ENCODE measurements at regions not wholly inside any gene's neighbourhood (a gene's known extent, or its start where the extent isn't known, plus 50 kb on each side); places are given as distances from the start of the nearest gene placed in this dataset.

DNA sequence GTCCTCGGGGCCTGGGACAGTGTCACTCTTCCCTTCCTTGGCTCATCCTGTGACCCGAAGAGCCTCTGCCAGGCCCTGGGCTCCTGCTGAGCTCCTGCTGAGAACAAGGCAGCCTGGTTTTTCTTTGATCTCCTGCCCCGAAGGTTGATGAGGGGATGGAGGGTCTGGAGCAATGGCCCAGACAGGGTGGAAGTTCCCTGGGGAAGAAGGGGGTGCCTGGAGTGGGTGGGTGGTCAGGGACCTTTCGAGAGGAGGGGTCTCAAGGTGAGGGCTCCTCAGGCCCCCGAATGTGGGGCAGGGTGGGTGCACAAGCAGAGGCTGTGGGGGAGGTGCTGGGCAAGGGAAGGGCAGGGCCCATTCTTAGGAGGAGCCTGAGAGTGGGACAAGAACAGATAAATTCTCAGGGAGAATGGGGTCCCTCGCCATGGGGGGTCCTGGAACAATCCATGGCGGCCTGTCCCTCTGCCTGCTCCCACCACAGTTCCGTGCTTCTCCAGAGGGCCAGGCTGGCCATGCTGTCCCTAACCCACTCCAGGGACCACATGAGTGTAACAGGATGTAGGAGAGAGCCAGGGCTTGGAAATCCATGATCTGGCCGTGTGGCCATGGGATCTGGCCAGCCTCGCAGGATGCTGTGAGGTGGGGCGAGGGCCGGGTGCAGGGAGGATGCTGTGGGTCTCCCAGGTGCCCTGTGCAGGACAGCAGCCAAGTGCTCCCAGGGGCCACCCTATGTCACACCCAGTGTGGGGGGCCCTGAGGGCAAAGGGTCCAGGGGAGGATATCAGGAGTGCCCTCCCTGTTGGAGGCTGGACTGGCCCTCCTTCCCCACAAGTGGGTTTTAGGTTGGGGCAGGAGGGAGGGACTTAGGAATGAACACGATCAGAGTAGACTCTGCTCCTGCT, 128.5 kb upstream of the LPCAT1 start:
- intact Hi-C loops (cut with DNase I), result no loop called here
- Histone ChIP-seq H3K36me3 (no peaks in the 10 kb centered on the region), H3K27ac (replicated peaks in 1 of 4) (no peak overlapping the region), H3K9me3 (no peaks in the 10 kb centered on the region), H3K4me1 (peaks cover 10 to 19% (median 15%) of the 10 kb centered on the region in 4 donors), H3K4me3 (no peak overlapping the region), H3K27me3 (peaks cover 0 to 85% (median 15%) of the 10 kb centered on the region in 4 donors)
- TF ChIP-seq, protein P1, sequence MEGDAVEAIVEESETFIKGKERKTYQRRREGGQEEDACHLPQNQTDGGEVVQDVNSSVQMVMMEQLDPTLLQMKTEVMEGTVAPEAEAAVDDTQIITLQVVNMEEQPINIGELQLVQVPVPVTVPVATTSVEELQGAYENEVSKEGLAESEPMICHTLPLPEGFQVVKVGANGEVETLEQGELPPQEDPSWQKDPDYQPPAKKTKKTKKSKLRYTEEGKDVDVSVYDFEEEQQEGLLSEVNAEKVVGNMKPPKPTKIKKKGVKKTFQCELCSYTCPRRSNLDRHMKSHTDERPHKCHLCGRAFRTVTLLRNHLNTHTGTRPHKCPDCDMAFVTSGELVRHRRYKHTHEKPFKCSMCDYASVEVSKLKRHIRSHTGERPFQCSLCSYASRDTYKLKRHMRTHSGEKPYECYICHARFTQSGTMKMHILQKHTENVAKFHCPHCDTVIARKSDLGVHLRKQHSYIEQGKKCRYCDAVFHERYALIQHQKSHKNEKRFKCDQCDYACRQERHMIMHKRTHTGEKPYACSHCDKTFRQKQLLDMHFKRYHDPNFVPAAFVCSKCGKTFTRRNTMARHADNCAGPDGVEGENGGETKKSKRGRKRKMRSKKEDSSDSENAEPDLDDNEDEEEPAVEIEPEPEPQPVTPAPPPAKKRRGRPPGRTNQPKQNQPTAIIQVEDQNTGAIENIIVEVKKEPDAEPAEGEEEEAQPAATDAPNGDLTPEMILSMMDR (IDR thresholded peaks at IDR 0.05), result no peak
- no peak for TF ChIP-seq POLR2A (IDR thresholded peaks at IDR 0.05; ENCODE audit: low read depth)
- TF ChIP-seq EP300 (IDR thresholded peaks at IDR 0.05), result no peak
- TF ChIP-seq POLR2AphosphoS5 (IDR thresholded peaks at IDR 0.05), result no peak
- no peak for DNase-seq (ENCODE audit: extremely low spot score)
- 40% methylated on average over 12 of the region's 13 CpGs for WGBS

DNA sequence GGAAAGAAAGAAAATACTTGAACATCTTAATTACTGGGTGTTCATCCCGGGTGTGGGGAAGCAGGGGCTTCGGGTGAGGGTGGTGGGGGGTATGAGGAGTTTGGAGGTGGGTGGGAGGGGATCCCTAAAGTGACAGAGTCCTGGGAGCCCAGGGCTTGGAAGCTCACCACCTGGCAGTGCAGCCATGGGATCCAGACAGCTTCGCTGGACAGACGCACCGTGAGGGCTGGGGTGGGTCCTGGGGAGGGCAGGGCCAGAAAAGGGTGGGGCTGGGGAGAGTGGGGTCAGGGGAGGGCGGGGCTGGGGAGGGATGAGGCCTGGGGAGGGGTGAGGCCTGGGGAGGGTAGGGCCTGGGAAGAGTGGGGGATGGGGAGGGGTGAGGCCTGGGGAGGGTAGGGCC, 127.5 kb upstream of the LPCAT1 start:
- peaks cover 0 to 78% (median 15%) of the 10 kb centered on the region in 4 donors for H3K27me3 ChIP-seq
- no peaks in the 10 kb centered on the region for H3K9me3 ChIP-seq
- H3K4me1 ChIP-seq, result peaks cover 10 to 19% (median 15%) of the 10 kb centered on the region in 4 donors
- no peak for DNase-seq (ENCODE audit: extremely low spot score)
- no peak overlapping the region for H3K4me3 ChIP-seq
- H3K36me3 ChIP-seq, result no peaks in the 10 kb centered on the region
- WGBS, result 61% methylated on average over 3 of the region's 6 CpGs
- no peak for TF ChIP-seq EP300 (IDR thresholded peaks at IDR 0.05)
- TF ChIP-seq POLR2A (IDR thresholded peaks at IDR 0.05; ENCODE audit: low read depth), result no peak
- TF ChIP-seq POLR2AphosphoS5 (IDR thresholded peaks at IDR 0.05), result no peak
- TF ChIP-seq, protein P1 (IDR thresholded peaks at IDR 0.05), result no peak
- intact Hi-C loops (cut with DNase I), result no loop called here
- no peak overlapping the region for H3K27ac ChIP-seq (replicated peaks in 1 of 4)

DNA sequence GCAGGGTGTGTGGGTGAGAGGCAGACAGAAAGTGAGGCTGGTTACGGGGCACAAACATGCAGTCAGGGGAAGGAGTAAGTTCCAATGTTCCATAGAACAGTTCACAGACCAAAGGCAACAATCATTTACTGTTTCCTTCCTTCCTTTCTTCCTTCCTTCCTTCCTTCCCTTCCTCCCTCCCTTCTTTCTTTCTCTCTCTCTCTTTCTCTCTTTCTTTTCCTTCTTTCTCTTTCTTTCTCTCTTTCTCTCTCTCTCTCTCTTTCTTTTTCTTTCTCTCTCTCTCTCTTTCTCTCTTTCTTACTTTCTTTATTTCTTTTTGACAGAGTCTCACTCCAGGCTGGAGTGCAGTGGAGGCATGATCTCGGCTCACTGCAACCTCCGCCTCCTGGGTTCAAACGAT, 125.8 kb upstream of the LPCAT1 start:
- H3K36me3 ChIP-seq, result no peaks in the 10 kb centered on the region
- no peak for DNase-seq (ENCODE audit: extremely low spot score)
- peaks cover 15 to 26% (median 23%) of the 10 kb centered on the region in 4 donors for H3K4me1 ChIP-seq
- H3K27ac ChIP-seq (replicated peaks in 1 of 4), result no peak overlapping the region
- WGBS, result 77% methylated on average over 4 of the region's 4 CpGs
- H3K27me3 ChIP-seq, result peaks cover 0 to 70% (median 18%) of the 10 kb centered on the region in 4 donors
- intact Hi-C loops (cut with DNase I), result loop anchor here (10.0 kb wide), 3 partner anchors 125 to 725 kb away; partner anchors contain the start of genes CLPTM1L and LPCAT1
- no peaks in the 10 kb centered on the region for H3K9me3 ChIP-seq
- TF ChIP-seq EP300 (IDR thresholded peaks at IDR 0.05) (no peak), POLR2A (IDR thresholded peaks at IDR 0.05; ENCODE audit: low read depth) (no peak), POLR2AphosphoS5 (IDR thresholded peaks at IDR 0.05) (no peak)
- TF ChIP-seq, protein P1 (IDR thresholded peaks at IDR 0.05), result no peak
- H3K4me3 ChIP-seq, result no peak overlapping the region

DNA sequence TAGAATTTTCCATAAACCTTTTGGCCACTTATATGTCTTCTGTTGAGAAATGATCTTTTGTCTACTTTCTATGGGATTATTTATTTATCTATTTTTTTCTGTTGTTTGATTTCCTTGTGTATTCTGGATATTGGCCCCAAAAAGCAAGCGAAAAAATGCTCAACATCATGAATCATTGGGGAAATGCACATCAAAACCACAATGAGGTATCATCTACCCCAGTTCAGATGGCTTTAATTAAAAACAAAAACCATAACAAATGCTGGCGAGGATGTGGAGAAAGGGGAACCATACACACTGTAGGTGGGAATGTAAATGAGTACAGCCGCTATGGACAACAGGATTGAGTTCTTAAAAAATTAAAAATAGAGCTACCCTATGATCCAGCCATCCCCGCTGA, 125.0 kb upstream of the LPCAT1 start:
- no peak overlapping the region for H3K27ac ChIP-seq (replicated peaks in 1 of 4)
- intact Hi-C loops (cut with DNase I), result loop anchor here (10.0 kb wide), 3 partner anchors 124 to 724 kb away; partner anchors contain the start of genes CLPTM1L and LPCAT1
- H3K36me3 ChIP-seq, result no peaks in the 10 kb centered on the region
- H3K27me3 ChIP-seq, result peaks cover 0 to 68% (median 21%) of the 10 kb centered on the region in 4 donors
- TF ChIP-seq POLR2A (IDR thresholded peaks at IDR 0.05; ENCODE audit: low read depth) (no peak), EP300 (IDR thresholded peaks at IDR 0.05) (no peak), POLR2AphosphoS5 (IDR thresholded peaks at IDR 0.05) (no peak)
- TF ChIP-seq, protein P1 (IDR thresholded peaks at IDR 0.05), result no peak
- H3K4me1 ChIP-seq, result peaks cover 15 to 25% (median 20%) of the 10 kb centered on the region in 4 donors
- WGBS, result 62% methylated on average over 4 of the region's 4 CpGs
- no peak overlapping the region for H3K4me3 ChIP-seq
- DNase-seq (ENCODE audit: extremely low spot score), result no peak
- no peaks in the 10 kb centered on the region for H3K9me3 ChIP-seq
